CD8-positive, alpha-beta memory T cell (primary cell): ENCODE measurements at regions not wholly inside any gene's neighbourhood (a gene's known extent, or its start where the extent isn't known, plus 50 kb on each side); places are given as distances from the start of the nearest gene placed in this dataset.

Source experiments
- CTCF ChIA-PET: fragments of 350-600 bp; sonication (Branson Sonifier 250); formaldehyde crosslinking; loops from one replicate; lab custom pipeline; 2021; ENCODE audit warnings: antibody characterized with exemption; lab: Charles Lee
- POLR2A ChIA-PET: fragments of 350-600 bp; sonication (Branson Sonifier 250); formaldehyde crosslinking; loops from one replicate; lab custom pipeline; 2021; ENCODE audit warnings: antibody characterized with exemption; lab: Charles Lee
- DNase-seq, 5 donors: peaks; one replicate each; pipeline versions ENCODE4 v3.0.0 to v3.0.0-alpha.2; 2020 to 2022; ENCODE audit warnings: mixed read lengths in 1 of 5
- H3K27ac ChIP-seq: one replicate; pipeline ENCODE4 v1.7.0; 2013; ENCODE audit warnings: low read depth, mild to moderate bottlenecking, low read length, moderate library complexity
- H3K27me3 ChIP-seq: 2 replicates; pipeline ENCODE4 v1.7.0; 2013; ENCODE audit warnings: low read length, mild to moderate bottlenecking; ENCODE audit not compliant: insufficient read depth, poor library complexity, severe bottlenecking
- H3K36me3 ChIP-seq: 2 replicates; pipeline ENCODE4 v1.7.0; 2013; ENCODE audit warnings: mild to moderate bottlenecking, low read length, moderate library complexity; ENCODE audit not compliant: insufficient read depth
- H3K4me1 ChIP-seq: 2 replicates; pipeline ENCODE4 v1.7.0; 2013; ENCODE audit warnings: mild to moderate bottlenecking, low read length, moderate library complexity; ENCODE audit not compliant: insufficient read depth
- H3K4me3 ChIP-seq: 2 replicates; pipeline ENCODE4 v1.7.0; 2013; ENCODE audit warnings: mild to moderate bottlenecking, low read length
- H3K9me3 ChIP-seq: 2 replicates; pipeline ENCODE4 v1.7.0; 2013; ENCODE audit warnings: mild to moderate bottlenecking, low read length
- H3K27ac Mint-ChIP-seq, 8 donors: one replicate each; pipeline ENCODE4 v1.8.0; 2020 to 2021; ENCODE audit warnings: mixed read lengths in 8 of 8, mild to moderate bottlenecking in 6 of 8, inconsistent platforms in 3 of 8, moderate library complexity in 3 of 8
- H3K27me3 Mint-ChIP-seq, 2 donors: one replicate each; pipeline ENCODE4 v1.8.0; 2020 to 2021; ENCODE audit warnings: mixed read lengths in 2 of 2, mild to moderate bottlenecking in 1 of 2, moderate library complexity in 1 of 2
- H3K36me3 Mint-ChIP-seq, 3 donors: one replicate each; pipeline ENCODE4 v1.8.0; 2020 to 2021; ENCODE audit warnings: mixed read lengths in 3 of 3, inconsistent platforms in 1 of 3, mild to moderate bottlenecking in 1 of 3
- H3K4me1 Mint-ChIP-seq, 3 donors: one replicate each; pipeline ENCODE4 v1.8.0; 2020 to 2021; ENCODE audit warnings: mixed read lengths in 3 of 3, inconsistent platforms in 1 of 3, mild to moderate bottlenecking in 1 of 3
- H3K4me3 Mint-ChIP-seq, 7 donors: one replicate each; pipeline ENCODE4 v1.8.0; 2020 to 2021; ENCODE audit warnings: mixed read lengths in 7 of 7, mild to moderate bottlenecking in 6 of 7, moderate library complexity in 4 of 7, inconsistent platforms in 2 of 7
- H3K9me3 Mint-ChIP-seq, 5 donors: one replicate each; pipeline ENCODE4 v1.8.0; 2020 to 2022; ENCODE audit warnings: mixed read lengths in 5 of 5, mild to moderate bottlenecking in 3 of 5, moderate library complexity in 2 of 5, inconsistent platforms in 1 of 5

DNA sequence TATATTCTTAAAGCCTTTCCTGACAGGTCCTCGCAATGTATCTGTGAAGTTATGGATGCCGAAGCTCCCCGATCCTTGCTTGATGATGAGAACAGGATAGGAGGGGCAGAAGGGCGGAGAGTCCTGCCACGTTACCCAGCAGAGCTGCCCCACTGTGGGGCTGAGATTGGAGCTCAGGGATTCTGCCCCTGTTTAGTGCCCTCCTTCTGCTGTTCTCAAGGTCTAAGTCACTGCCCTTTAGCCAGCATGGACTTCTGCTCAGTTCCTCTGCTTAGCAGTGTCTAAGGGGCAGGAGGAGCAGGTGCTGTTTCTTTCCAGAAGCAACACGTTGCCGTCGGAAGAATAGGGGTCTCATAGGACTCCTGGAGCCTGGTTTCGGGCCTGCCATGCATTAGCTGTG, 164.2 kb upstream of the B3GAT1 start:
- Histone ChIP-seq H3K4me1 (no peaks in the 10 kb centered on the region), H3K27ac (no peak overlapping the region), H3K36me3 (no peaks in the 10 kb centered on the region), H3K4me3 (no peak overlapping the region), H3K9me3 (no peaks in the 10 kb centered on the region), H3K27me3 (no peaks in the 10 kb centered on the region)
- Mint-ChIP-seq H3K4me1 (no peaks in the 10 kb centered on the region), H3K27me3 (peaks cover 0 to 54% of the 10 kb centered on the region in 2 donors), H3K4me3 (no peak overlapping the region), H3K36me3 (no peaks in the 10 kb centered on the region), H3K9me3 (no peaks in the 10 kb centered on the region), H3K27ac (no peak overlapping the region)
- DNase-seq = no peak
- ChIA-PET POLR2A (no interaction called here), CTCF (no interaction called here)

DNA sequence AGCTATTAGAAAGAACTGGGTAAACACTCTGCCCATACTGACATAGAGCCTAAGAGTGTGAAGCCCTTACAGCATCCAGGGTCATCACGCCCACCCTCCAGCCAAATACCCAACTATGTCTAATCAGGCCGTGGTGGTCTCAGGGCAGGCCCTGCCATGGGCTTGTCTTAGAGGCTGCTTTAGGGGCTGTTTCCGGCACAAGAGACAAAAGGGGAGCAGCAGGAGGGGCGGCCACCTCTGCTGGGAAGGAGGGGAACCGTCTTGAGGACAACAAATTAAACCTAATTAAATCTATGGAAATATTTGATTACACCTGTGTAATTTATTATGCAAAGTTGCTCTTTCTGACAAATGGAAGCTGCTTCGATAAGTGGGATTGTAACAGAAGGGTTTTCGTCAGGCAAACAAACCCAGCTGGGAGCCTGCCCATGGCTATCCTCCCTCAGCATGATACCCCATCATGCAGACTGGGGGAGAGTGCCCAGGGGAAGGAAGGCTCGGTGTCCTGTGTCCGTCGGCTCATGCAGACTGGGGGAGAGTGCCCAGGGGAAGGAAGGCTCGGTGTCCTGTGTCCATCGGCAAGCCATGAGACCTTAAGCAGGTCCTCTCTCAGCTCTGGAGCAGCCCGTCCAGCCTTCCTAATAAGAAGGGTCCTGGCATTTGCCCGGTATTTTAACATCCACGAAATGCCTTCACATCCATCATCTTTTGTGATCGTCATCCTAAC, 163.6 kb upstream of the B3GAT1 start:
- Histone ChIP-seq H3K27ac (no peak overlapping the region), H3K4me3 (no peak overlapping the region), H3K4me1 (no peaks in the 10 kb centered on the region), H3K36me3 (no peaks in the 10 kb centered on the region), H3K9me3 (no peaks in the 10 kb centered on the region), H3K27me3 (no peaks in the 10 kb centered on the region)
- no peak overlapping the region for H3K4me3 Mint-ChIP-seq
- H3K4me1 Mint-ChIP-seq = no peaks in the 10 kb centered on the region
- peaks cover 3 to 47% of the 10 kb centered on the region in 2 donors for H3K27me3 Mint-ChIP-seq
- no peaks in the 10 kb centered on the region for H3K36me3 Mint-ChIP-seq
- DNase-seq = no peak
- H3K27ac Mint-ChIP-seq = no peak overlapping the region
- CTCF ChIA-PET = no interaction called here
- H3K9me3 Mint-ChIP-seq = no peaks in the 10 kb centered on the region
- POLR2A ChIA-PET = no interaction called here

DNA sequence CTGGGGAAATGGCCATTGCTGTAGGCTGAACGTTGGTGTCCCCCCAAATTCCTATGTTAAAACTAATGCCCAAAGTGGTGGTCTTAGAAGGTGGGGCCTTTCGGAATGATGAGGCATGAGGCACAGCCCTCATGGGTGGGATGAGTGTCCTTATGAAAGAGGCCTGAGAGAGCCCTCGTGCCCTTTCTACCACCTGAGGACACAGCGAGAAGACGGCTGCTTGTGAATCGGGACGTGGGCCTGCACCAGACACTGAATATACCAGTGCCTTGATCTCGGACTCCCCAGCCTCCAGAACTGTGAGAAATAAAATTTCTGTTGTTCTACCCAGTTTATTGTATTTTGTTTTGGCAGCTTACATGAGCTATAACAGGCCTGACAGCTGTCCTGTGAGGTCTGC, 162.9 kb upstream of the B3GAT1 start:
- Mint-ChIP-seq H3K27ac (no peak overlapping the region), H3K9me3 (no peaks in the 10 kb centered on the region), H3K36me3 (no peaks in the 10 kb centered on the region), H3K4me1 (no peaks in the 10 kb centered on the region), H3K27me3 (peaks cover 4 to 49% of the 10 kb centered on the region in 2 donors), H3K4me3 (no peak overlapping the region)
- DNase-seq = no peak
- Histone ChIP-seq H3K4me1 (no peaks in the 10 kb centered on the region), H3K4me3 (no peak overlapping the region), H3K27me3 (no peaks in the 10 kb centered on the region), H3K36me3 (no peaks in the 10 kb centered on the region), H3K9me3 (no peaks in the 10 kb centered on the region), H3K27ac (no peak overlapping the region)
- ChIA-PET POLR2A (no interaction called here), CTCF (no interaction called here)

GRCh38 chr11:134574425-134574824, 162.4 kb upstream of the B3GAT1 start:
- H3K9me3 Mint-ChIP-seq = no peaks in the 10 kb centered on the region
- H3K36me3 Mint-ChIP-seq = no peaks in the 10 kb centered on the region

DNA sequence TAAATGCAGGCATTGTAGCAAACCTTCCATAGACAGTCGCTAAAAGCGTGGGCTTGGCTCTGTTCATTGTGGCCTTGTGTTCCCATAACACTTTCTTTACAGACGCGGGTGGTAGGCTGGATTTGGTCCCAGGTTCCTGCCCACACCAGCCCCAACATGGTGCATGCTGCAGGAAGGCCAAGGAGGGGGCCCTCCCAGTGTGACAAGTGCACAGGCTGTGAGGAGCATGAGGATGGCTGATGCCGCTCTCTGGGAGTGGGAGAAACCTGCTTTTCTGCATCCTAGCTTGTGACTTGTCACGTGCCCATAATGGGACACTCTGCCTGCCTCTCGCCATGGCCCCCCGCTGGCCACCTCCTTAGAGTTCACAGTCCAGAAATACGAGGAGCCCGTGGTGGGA, 161.8 kb upstream of the B3GAT1 start:
- Mint-ChIP-seq H3K4me1 (no peaks in the 10 kb centered on the region), H3K36me3 (no peaks in the 10 kb centered on the region)

More at GRCh38 chr11:134574425-134574824, 162.4 kb upstream of the B3GAT1 start:
- CTCF ChIA-PET = no interaction called here
- H3K27ac Mint-ChIP-seq = no peak overlapping the region
- H3K27me3 ChIP-seq = no peaks in the 10 kb centered on the region
- no peaks in the 10 kb centered on the region for H3K4me1 ChIP-seq
- no peak overlapping the region for H3K4me3 Mint-ChIP-seq
- H3K27me3 Mint-ChIP-seq = peaks cover 4 to 46% of the 10 kb centered on the region in 2 donors
- no peak overlapping the region for H3K27ac ChIP-seq
- POLR2A ChIA-PET = no interaction called here
- H3K4me1 Mint-ChIP-seq = no peaks in the 10 kb centered on the region
- no peak for DNase-seq
- no peaks in the 10 kb centered on the region for H3K36me3 ChIP-seq
- H3K4me3 ChIP-seq = no peak overlapping the region
- H3K9me3 ChIP-seq = no peaks in the 10 kb centered on the region

GRCh38 chr11:134572741-134573675, 161.0 kb upstream of the B3GAT1 start:
- Mint-ChIP-seq H3K36me3 (no peaks in the 10 kb centered on the region), H3K9me3 (no peaks in the 10 kb centered on the region), H3K27ac (no peak overlapping the region), H3K4me3 (no peak overlapping the region), H3K27me3 (peaks cover 12 to 38% of the 10 kb centered on the region in 2 donors), H3K4me1 (no peaks in the 10 kb centered on the region)
- POLR2A ChIA-PET = no interaction called here
- CTCF ChIA-PET = no interaction called here
- no peak overlapping the region for H3K27ac ChIP-seq
- H3K9me3 ChIP-seq = no peaks in the 10 kb centered on the region
- no peaks in the 10 kb centered on the region for H3K36me3 ChIP-seq
- no peaks in the 10 kb centered on the region for H3K27me3 ChIP-seq
- no peak overlapping the region for H3K4me3 ChIP-seq
- no peaks in the 10 kb centered on the region for H3K4me1 ChIP-seq
- no peak for DNase-seq

More for the DNA sequence above, 161.8 kb upstream of the B3GAT1 start:
- DNase-seq = no peak
- ChIA-PET CTCF (no interaction called here), POLR2A (no interaction called here)
- no peaks in the 10 kb centered on the region for H3K36me3 ChIP-seq
- H3K27ac ChIP-seq = no peak overlapping the region
- Mint-ChIP-seq H3K27me3 (peaks cover 9 to 45% of the 10 kb centered on the region in 2 donors), H3K27ac (no peak overlapping the region), H3K9me3 (no peaks in the 10 kb centered on the region), H3K4me3 (no peak overlapping the region)
- no peak overlapping the region for H3K4me3 ChIP-seq
- H3K9me3 ChIP-seq = no peaks in the 10 kb centered on the region
- no peaks in the 10 kb centered on the region for H3K4me1 ChIP-seq
- no peaks in the 10 kb centered on the region for H3K27me3 ChIP-seq

GRCh38 chr11:134571301-134571700, 159.3 kb upstream of the B3GAT1 start:
- DNase-seq = no peak
- Histone ChIP-seq H3K4me1 (no peaks in the 10 kb centered on the region), H3K36me3 (no peaks in the 10 kb centered on the region), H3K27ac (no peak overlapping the region), H3K4me3 (no peak overlapping the region), H3K27me3 (no peaks in the 10 kb centered on the region), H3K9me3 (no peaks in the 10 kb centered on the region)
- ChIA-PET POLR2A (no interaction called here), CTCF (no interaction called here)
- Mint-ChIP-seq H3K4me3 (no peak overlapping the region), H3K36me3 (no peaks in the 10 kb centered on the region), H3K9me3 (no peaks in the 10 kb centered on the region), H3K27ac (no peak overlapping the region), H3K4me1 (no peaks in the 10 kb centered on the region), H3K27me3 (peaks cover 12 to 28% of the 10 kb centered on the region in 2 donors)

DNA sequence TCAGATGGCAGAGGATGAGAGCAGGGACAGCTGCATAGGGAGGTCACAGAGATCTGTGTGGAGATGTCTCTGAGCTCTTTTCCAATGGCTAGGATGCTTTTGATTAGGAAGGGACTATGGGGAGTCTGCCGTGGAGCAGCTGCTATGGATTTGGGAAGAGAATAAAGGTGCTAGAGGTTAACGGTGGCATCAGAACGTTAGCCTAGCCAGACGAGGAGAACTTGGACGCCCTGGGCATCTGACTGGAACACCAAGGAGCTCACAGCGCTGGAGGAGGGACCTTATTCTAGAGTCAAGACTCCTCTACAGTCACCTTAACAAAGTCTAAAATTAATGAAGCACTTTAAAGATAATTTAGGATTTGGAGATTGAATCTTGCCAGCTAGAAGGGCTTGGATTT, 157.2 kb upstream of the B3GAT1 start:
- H3K27me3 Mint-ChIP-seq = peaks cover 12 to 15% of the 10 kb centered on the region in 2 donors
- H3K36me3 Mint-ChIP-seq = no peaks in the 10 kb centered on the region
- no peaks in the 10 kb centered on the region for H3K4me1 ChIP-seq
- H3K27ac ChIP-seq = no peak overlapping the region
- no peaks in the 10 kb centered on the region for H3K36me3 ChIP-seq
- H3K4me1 Mint-ChIP-seq = no peaks in the 10 kb centered on the region
- no peak overlapping the region for H3K4me3 Mint-ChIP-seq
- H3K27ac Mint-ChIP-seq = no peak overlapping the region
- POLR2A ChIA-PET = no interaction called here
- H3K27me3 ChIP-seq = no peaks in the 10 kb centered on the region
- no peak for DNase-seq
- no peaks in the 10 kb centered on the region for H3K9me3 Mint-ChIP-seq
- CTCF ChIA-PET = no interaction called here
- H3K4me3 ChIP-seq = no peak overlapping the region
- H3K9me3 ChIP-seq = no peaks in the 10 kb centered on the region
